Myocyte (in vitro differentiated cells): ENCODE measurements at regions not wholly inside any gene's neighbourhood (a gene's known extent, or its start where the extent isn't known, plus 50 kb on each side); places are given as distances from the start of the nearest gene placed in this dataset.
A peak's percentile ranks its signal among the peaks of the same experiment; 100 is the strongest.
"Not testable (repeated sequence)": the region's sequence is repeated elsewhere in the genome, so short reads cannot be mapped to it uniquely, and the experiment has no call there.

Experiments
- DNase-seq: peaks from one replicate; pipeline ENCODE4 v3.0.0-alpha.2; 2012; ENCODE audit warnings: low read depth

- DNase-seq = peak; percentile 33
Observed at GRCh38 chr16:46388354-46388753, 232.8 kb downstream of the SHCBP1 start.

- not testable (repeated sequence) for DNase-seq
Observed at GRCh38 chr16:46387720-46388119, 233.5 kb downstream of the SHCBP1 start.

- DNase-seq = not testable (repeated sequence)
Observed at GRCh38 chr16:46386805-46387620, 234.2 kb downstream of the SHCBP1 start.

- DNase-seq = peak; percentile 63
Observed at GRCh38 chr16:46386110-46386771, 234.9 kb downstream of the SHCBP1 start.

GRCh38 chr16:46384285-46385061 is 236.7 kb downstream of the SHCBP1 start:
- peak; percentile 32 for DNase-seq

- DNase-seq = not testable (repeated sequence)
Observed at GRCh38 chr16:46383581-46383980, 237.6 kb downstream of the SHCBP1 start.

GRCh38 chr16:46382791-46383541 is 238.2 kb downstream of the SHCBP1 start:
- peak; percentile 14 for DNase-seq

- not testable (repeated sequence) for DNase-seq
Observed at GRCh38 chr16:46382079-46382478, 239.1 kb downstream of the SHCBP1 start.

- DNase-seq = not testable (repeated sequence)
Observed at GRCh38 chr16:46381344-46381743, 239.8 kb downstream of the SHCBP1 start.
